GM23338 (cell line): ENCODE measurements at regions not wholly inside any gene's neighbourhood (a gene's known extent, or its start where the extent isn't known, plus 50 kb on each side); places are given as distances from the start of the nearest gene placed in this dataset.

Experiments used
- ATAC-seq: fragments of 200-7000 bp; cut with Tn5 transposase; 3 replicates; pipeline ENCODE4 v1.9.1; 2020
- DNase-seq: peaks from one replicate; pipeline ENCODE4 v3.0.0-alpha.2; 2015; ENCODE audit warnings: low spot score
- H2AFZ ChIP-seq: fragments of 200-600 bp; sonication (generic); 2 replicates; pipeline ENCODE4 v1.8.0; 2016; ENCODE audit warnings: antibody characterized with exemption, mild to moderate bottlenecking, moderate library complexity
- H3F3A ChIP-seq: fragments of 200-600 bp; sonication (generic); replicated peaks from 2 replicates; pipeline ENCODE4 v1.8.0; 2017; ENCODE audit warnings: antibody characterized with exemption, mixed run types, low read depth
- H3K27ac ChIP-seq: fragments of 200-600 bp; sonication (generic); 2 replicates; pipeline ENCODE4 v1.6.1; 2016; ENCODE audit warnings: low read depth
- H3K27me3 ChIP-seq: fragments of 200-600 bp; sonication (generic); 2 replicates; pipeline ENCODE4 v1.8.0; 2016; ENCODE audit warnings: mild to moderate bottlenecking, mixed run types, moderate library complexity; ENCODE audit not compliant: insufficient read depth
- H3K36me3 ChIP-seq: fragments of 200-600 bp; sonication (generic); 2 replicates; pipeline ENCODE4 v1.8.0; 2016; ENCODE audit warnings: mild to moderate bottlenecking; ENCODE audit not compliant: insufficient read depth
- H3K4me1 ChIP-seq: fragments of 200-600 bp; sonication (generic); 2 replicates; pipeline ENCODE4 v1.8.0; 2016; ENCODE audit warnings: mild to moderate bottlenecking, moderate library complexity; ENCODE audit not compliant: insufficient read depth
- H3K4me2 ChIP-seq: fragments of 200-600 bp; sonication (generic); 2 replicates; pipeline ENCODE4 v1.7.1; 2017; ENCODE audit warnings: mixed run types
- H3K4me3 ChIP-seq: fragments of 200-600 bp; sonication (generic); 2 replicates; pipeline ENCODE4 v1.6.1; 2016; ENCODE audit warnings: mixed run types
- H3K79me2 ChIP-seq: fragments of 200-600 bp; sonication (generic); replicated peaks from 2 replicates; pipeline ENCODE4 v1.8.0; 2017; ENCODE audit warnings: mild to moderate bottlenecking; ENCODE audit not compliant: insufficient read depth
- H3K9me2 ChIP-seq: fragments of 200-600 bp; sonication (generic); 2 replicates; pipeline ENCODE4 v1.8.0; 2017; ENCODE audit not compliant: insufficient read depth
- H4K20me1 ChIP-seq: fragments of 200-600 bp; sonication (generic); replicated peaks from 2 replicates; pipeline ENCODE4 v1.8.0; 2017; ENCODE audit warnings: mild to moderate bottlenecking; ENCODE audit not compliant: insufficient read depth
- H3K27ac Mint-ChIP-seq: 2 replicates; pipeline ENCODE4 v1.8.0; 2020; ENCODE audit warnings: inconsistent platforms, mild to moderate bottlenecking, moderate library complexity, mixed read lengths
- H3K27me3 Mint-ChIP-seq: 3 replicates; pipeline ENCODE4 v1.8.0; 2022; ENCODE audit warnings: low read depth, mild to moderate bottlenecking, moderate library complexity, mixed read lengths, inconsistent platforms; ENCODE audit not compliant: insufficient read depth, poor library complexity
- H3K36me3 Mint-ChIP-seq: 3 replicates; pipeline ENCODE4 v1.8.0; 2021; ENCODE audit warnings: low read depth, mild to moderate bottlenecking, inconsistent platforms, moderate library complexity, mixed read lengths
- H3K4me1 Mint-ChIP-seq: 3 replicates; pipeline ENCODE4 v1.8.0; 2020; ENCODE audit warnings: mild to moderate bottlenecking, inconsistent platforms, mixed read lengths
- H3K4me3 Mint-ChIP-seq: 3 replicates; pipeline ENCODE4 v1.8.0; 2021; ENCODE audit warnings: moderate library complexity, mild to moderate bottlenecking, inconsistent platforms, mixed read lengths
- H3K9me3 Mint-ChIP-seq: 3 replicates; pipeline ENCODE4 v1.8.0; 2020; ENCODE audit warnings: moderate library complexity, mild to moderate bottlenecking, inconsistent platforms, mixed read lengths
- CREB1 ChIP-seq: fragments of 250-450 bp; sonication (Bioruptor Pico); IDR thresholded peaks from 2 replicates; pipeline ENCODE4 v1.5.0; 2020; ENCODE audit warnings: low read depth, mild to moderate bottlenecking, moderate library complexity
- CTCF ChIP-seq, 2 experiments: fragments of 200-600 bp in 1 of 2; sonication (generic) in 1 of 2; conservative IDR thresholded peaks; 2 replicates each; pipeline versions ENCODE4 v1.5.1 to v1.6.1; 2016 to 2017; ENCODE audit warnings: antibody characterized with exemption in 2 of 2, low read depth in 2 of 2, mild to moderate bottlenecking in 2 of 2, moderate library complexity in 1 of 2
- ETS1 ChIP-seq: IDR thresholded peaks from 2 replicates; pipeline ENCODE4 v1.6.1; 2016; ENCODE audit warnings: antibody characterized with exemption
- EZH2 ChIP-seq: fragments of 200-600 bp; sonication (generic); IDR thresholded peaks from one replicate; pipeline ENCODE4 v1.8.0; 2017; ENCODE audit warnings: antibody characterized with exemption, mild to moderate bottlenecking, low read depth; ENCODE audit not compliant: unreplicated experiment
- EZH2phosphoT487 ChIP-seq: fragments of 200-600 bp; sonication (generic); IDR thresholded peaks from one replicate; pipeline ENCODE4 v1.8.1; 2018; ENCODE audit warnings: antibody characterized with exemption; ENCODE audit not compliant: unreplicated experiment
- JUNB ChIP-seq: IDR thresholded peaks from one replicate; pipeline ENCODE4 v1.6.1; 2016; ENCODE audit warnings: antibody characterized with exemption; ENCODE audit not compliant: unreplicated experiment
- NANOG ChIP-seq: IDR thresholded peaks from 2 replicates; pipeline ENCODE4 v1.6.1; 2016; ENCODE audit warnings: antibody characterized with exemption, borderline replicate concordance
- POLR2AphosphoS5 ChIP-seq: IDR thresholded peaks from 2 replicates; pipeline ENCODE4 v1.6.1; 2016; ENCODE audit warnings: antibody characterized with exemption, low read depth
- REST ChIP-seq: IDR thresholded peaks from one replicate; pipeline ENCODE4 v1.6.1; 2018; ENCODE audit warnings: antibody characterized with exemption; ENCODE audit not compliant: unreplicated experiment
- STAT1 ChIP-seq: IDR thresholded peaks from one replicate; pipeline ENCODE4 v1.6.1; 2016; ENCODE audit warnings: antibody characterized with exemption; ENCODE audit not compliant: unreplicated experiment
- ZNF114 ChIP-seq: fragments of 250-450 bp; sonication (Bioruptor Pico); IDR thresholded peaks from 2 replicates; pipeline ENCODE4 v1.5.0; 2020; ENCODE audit warnings: mild to moderate bottlenecking, moderate library complexity
- ZNF331 ChIP-seq: fragments of 250-450 bp; sonication (Bioruptor Pico); IDR thresholded peaks from 2 replicates; pipeline ENCODE4 v1.5.0; 2020; ENCODE audit warnings: low read depth, mild to moderate bottlenecking, moderate library complexity
- ZNF462 ChIP-seq: fragments of 250-450 bp; sonication (Bioruptor Pico); IDR thresholded peaks from 2 replicates; pipeline ENCODE4 v1.5.0; 2020; ENCODE audit warnings: mild to moderate bottlenecking, moderate library complexity

GRCh38 chr4:176413171-176413570 is 93.4 kb downstream of the SPCS3 start:
- Histone ChIP-seq H3K27ac (no peak overlapping the region), H3K4me1 (no peaks in the 10 kb centered on the region), H3K36me3 (no peaks in the 10 kb centered on the region), H3K4me3 (no peak overlapping the region), H2AFZ (no peak overlapping the region), H3K4me2 (no peak overlapping the region), H3K79me2 (no peaks in the 10 kb centered on the region), H3F3A (no peaks in the 10 kb centered on the region), H3K27me3 (no peaks in the 10 kb centered on the region), H4K20me1 (no peaks in the 10 kb centered on the region; the same call in 1 of the 2 replicates), H3K9me2 (0 out of 2 replicates have a peak, but pooled peaks cover 2% of the 10 kb centered on the region)
- DNase-seq, result no peak
- TF ChIP-seq ZNF462 (CRISPR knock-in tag) (no peak), CREB1 (CRISPR knock-in tag) (no peak), CTCF (conservative IDR thresholded peaks at IDR 0.05; ENCODE audit: low read depth in 2 of 2) (no peak), POLR2AphosphoS5 (no peak), STAT1 (no peak), NANOG (no peak), EZH2phosphoT487 (no peak), ZNF114 (CRISPR knock-in tag) (no peak), REST (no peak), ZNF331 (CRISPR knock-in tag) (no peak), ETS1 (no peak), EZH2 (no peak), JUNB (no peak)
- no peak overlapping the region for H3K27ac Mint-ChIP-seq
- no peak for ATAC-seq
- H3K4me1 Mint-ChIP-seq, result no peaks in the 10 kb centered on the region
- H3K36me3 Mint-ChIP-seq, result no peaks in the 10 kb centered on the region
- no peak overlapping the region for H3K4me3 Mint-ChIP-seq
- H3K9me3 Mint-ChIP-seq, result no peaks in the 10 kb centered on the region
- H3K27me3 Mint-ChIP-seq, result peaks cover 6% of the 10 kb centered on the region
